ENCODE measurements at regions not wholly inside any gene's neighbourhood (a gene's known extent, or its start where the extent isn't known, plus 50 kb on each side); places are given as distances from the start of the nearest gene placed in this dataset.
"Not testable (repeated sequence)": the region's sequence is repeated elsewhere in the genome, so short reads cannot be mapped to it uniquely, and the experiment has no call there.

DNA sequence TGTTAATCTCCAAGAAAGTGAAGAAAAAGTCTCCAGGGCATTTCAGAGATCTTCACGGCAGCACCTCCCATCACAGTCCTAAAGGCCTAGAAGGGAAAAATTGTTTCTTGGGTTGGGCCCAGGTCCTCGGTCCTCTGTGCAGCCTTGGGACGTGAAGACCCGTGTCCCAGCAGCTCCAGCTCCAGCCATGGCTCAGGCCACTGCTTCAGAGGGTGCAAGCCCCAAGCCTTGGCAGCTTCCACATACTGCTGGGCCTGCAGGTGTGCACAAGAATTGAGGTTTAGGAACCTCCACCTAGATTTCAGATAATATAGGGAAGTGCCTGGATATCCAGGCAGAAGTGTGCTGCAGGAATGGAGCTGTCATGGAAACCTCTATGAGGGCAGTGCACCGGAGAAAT lies 176.2 kb upstream of the ZNF322 start:
- H3K4me3 ChIP-seq; H3K36me3 ChIP-seq (replicated peaks in 1 of 2; ENCODE audit: insufficient read depth in 1 of 2, low read depth in 2 of 2); intact Hi-C loops (cut with DNase I); H3K27me3 ChIP-seq; DNase-seq; ATAC-seq; H3K4me1 ChIP-seq; H3K9me3 ChIP-seq; H3K27ac ChIP-seq: not testable (repeated sequence)
- 85 to 89% methylated on average over 4 to 5 of the region's 5 CpGs for WGBS, 2 donors

DNA sequence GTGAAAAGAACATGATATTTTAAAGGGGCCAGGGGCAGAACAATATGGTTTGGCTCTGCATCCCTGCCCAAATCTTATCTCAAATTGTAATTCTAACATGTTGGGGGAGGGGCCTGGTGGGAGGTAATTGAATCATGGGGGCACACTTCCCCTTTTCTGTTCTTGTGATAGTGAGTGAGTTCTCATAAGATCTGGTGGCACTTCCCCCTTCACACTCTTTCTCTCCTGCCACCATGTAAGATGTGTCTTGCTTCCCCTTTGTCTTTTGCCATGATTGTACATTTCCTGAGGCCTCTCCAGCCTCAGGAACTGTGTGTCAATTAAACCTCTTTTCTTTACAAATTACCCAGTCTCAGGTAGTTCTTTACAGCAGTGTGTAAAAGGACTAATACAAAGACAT lies 177.1 kb upstream of the ZNF322 start:
- H3K27me3 ChIP-seq; ATAC-seq; H3K9me3 ChIP-seq; H3K27ac ChIP-seq; H3K4me3 ChIP-seq; DNase-seq; H3K4me1 ChIP-seq; H3K36me3 ChIP-seq (replicated peaks in 1 of 2; ENCODE audit: insufficient read depth in 1 of 2, low read depth in 2 of 2); intact Hi-C loops (cut with DNase I): not testable (repeated sequence)

DNA sequence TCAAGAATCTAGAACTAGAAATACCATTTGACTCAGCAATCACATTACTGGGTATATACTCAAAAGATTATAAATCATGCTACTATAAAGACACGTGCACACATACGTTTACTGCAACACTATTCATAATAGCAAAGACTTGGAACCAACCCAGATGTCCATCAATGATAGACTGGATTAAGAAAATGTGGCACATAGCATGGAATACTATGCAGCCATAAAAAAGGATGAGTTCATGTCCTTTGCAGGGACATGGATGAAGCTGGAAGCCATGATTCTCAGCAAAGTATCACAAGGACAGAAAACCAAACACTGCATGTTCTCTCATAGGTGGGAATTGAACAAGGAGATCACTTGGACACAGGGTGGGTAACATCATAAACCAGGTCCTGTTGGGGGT lies 185.3 kb upstream of the ZNF322 start:
- WGBS, 2 donors: 86 to 94% methylated on average over 2 of the region's 2 CpGs
- H3K27ac ChIP-seq; H3K4me1 ChIP-seq; H3K4me3 ChIP-seq; H3K27me3 ChIP-seq; DNase-seq; intact Hi-C loops (cut with DNase I); ATAC-seq; H3K36me3 ChIP-seq (replicated peaks in 1 of 2; ENCODE audit: insufficient read depth in 1 of 2, low read depth in 2 of 2); H3K9me3 ChIP-seq: not testable (repeated sequence)

DNA sequence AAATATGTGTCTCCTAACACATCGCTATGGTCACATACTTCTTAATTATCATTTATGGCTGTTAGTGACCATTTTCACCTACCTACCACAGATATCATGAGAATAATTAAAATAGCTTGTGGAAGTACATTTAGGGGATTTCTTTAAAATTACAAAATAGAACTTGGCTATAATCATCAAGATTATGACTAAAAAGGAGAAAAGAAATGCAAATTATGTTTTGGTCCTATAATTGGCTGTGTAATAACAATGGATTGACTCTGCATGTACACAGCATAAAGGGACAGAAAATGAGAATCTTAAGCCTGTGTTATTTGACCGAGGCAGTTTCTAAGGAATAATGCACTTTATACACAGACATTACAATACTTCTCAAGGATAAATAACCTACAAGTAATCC lies 197.7 kb upstream of the ZNF322 start:
- H3K27ac ChIP-seq; H3K4me3 ChIP-seq; H3K9me3 ChIP-seq; H3K27me3 ChIP-seq; ATAC-seq; intact Hi-C loops (cut with DNase I); DNase-seq; H3K4me1 ChIP-seq; H3K36me3 ChIP-seq (replicated peaks in 1 of 2; ENCODE audit: insufficient read depth in 1 of 2, low read depth in 2 of 2): not testable (repeated sequence)
- WGBS, 2 donors: 36 to 60% methylated on average over 1 of the region's 2 CpGs

DNA sequence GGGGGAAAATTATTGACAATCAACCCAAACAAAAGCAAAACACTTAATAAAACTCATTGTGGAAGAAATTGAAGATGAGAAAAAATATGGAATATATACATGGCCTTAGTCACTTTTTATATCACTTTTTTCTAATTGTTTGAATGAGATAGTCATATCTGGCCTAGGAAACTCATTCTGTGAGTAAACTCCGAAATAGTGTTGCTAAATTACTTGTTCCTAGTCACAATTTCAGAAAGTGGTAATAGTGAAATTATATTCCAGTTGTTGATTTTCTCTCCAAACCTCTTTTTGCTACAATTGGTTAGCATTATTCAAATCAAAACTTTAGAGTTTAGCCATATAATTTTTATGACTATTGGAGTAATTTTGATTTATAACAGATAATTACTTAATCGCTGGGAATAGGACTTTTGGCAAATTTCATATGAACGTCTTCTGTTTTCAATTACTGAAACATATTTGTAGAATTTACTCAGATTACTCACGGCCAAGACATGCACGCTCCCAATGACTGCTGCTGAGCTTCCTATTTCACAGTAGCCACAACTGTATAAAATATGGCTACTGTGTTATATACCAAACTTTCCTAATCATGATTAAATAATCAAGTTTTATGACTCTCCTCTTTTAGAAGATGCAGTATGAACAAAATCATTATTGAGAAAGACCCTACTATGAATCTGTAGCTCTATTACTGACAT lies 199.7 kb upstream of the ZNF322 start:
- H3K4me3 ChIP-seq; H3K4me1 ChIP-seq; H3K27ac ChIP-seq; H3K27me3 ChIP-seq; DNase-seq; H3K9me3 ChIP-seq; ATAC-seq; intact Hi-C loops (cut with DNase I); H3K36me3 ChIP-seq (replicated peaks in 1 of 2; ENCODE audit: insufficient read depth in 1 of 2, low read depth in 2 of 2): not testable (repeated sequence)
- WGBS, 2 donors: 84 to 89% methylated on average over 5 of the region's 5 CpGs

DNA sequence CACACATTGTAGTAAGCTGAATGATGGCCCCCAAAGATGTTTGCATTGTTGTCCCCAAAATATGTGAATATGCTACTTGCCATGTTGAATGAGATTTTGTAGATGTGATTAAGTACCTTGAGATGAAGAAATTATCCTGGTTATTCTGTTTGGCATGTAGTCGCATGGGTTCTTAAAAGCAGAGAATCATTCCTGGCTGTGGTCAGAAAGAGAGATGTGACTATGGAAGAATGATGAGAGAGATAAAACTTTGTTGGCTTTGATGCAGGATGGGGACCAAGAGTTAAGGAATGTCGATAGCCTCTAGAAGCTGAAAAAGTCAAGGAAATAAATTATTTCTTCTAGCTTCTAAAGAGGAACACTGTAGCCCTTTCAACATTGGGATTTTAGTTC lies 200.2 kb upstream of the ZNF322 start:
- 75 to 92% methylated on average over 2 of the region's 2 CpGs for WGBS, 2 donors
- ATAC-seq; H3K27ac ChIP-seq; H3K36me3 ChIP-seq (replicated peaks in 1 of 2; ENCODE audit: insufficient read depth in 1 of 2, low read depth in 2 of 2); H3K27me3 ChIP-seq; H3K9me3 ChIP-seq; H3K4me3 ChIP-seq; H3K4me1 ChIP-seq; DNase-seq; intact Hi-C loops (cut with DNase I): not testable (repeated sequence)

DNA sequence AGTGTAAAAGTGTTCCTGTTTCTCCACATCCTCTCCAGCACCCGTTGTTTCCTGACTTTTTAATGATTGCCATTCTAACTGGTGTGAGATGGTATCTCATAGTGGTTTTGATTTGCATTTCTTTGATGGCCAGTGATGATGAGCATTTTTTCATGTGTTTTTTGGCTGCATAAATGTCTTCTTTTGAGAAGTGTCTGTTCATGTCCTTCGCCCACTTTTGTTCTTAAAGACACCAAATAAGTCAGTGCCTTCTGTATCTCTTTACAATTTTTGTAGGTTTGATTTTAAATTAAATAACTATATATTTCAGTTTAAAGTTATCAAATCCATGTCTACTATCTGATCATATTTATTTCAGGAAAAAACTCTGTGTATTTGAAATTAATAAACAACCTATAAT lies 202.4 kb upstream of the ZNF322 start:
- H3K4me3 ChIP-seq; H3K4me1 ChIP-seq; H3K36me3 ChIP-seq (replicated peaks in 1 of 2; ENCODE audit: insufficient read depth in 1 of 2, low read depth in 2 of 2); H3K27me3 ChIP-seq; ATAC-seq; DNase-seq; H3K27ac ChIP-seq; intact Hi-C loops (cut with DNase I); H3K9me3 ChIP-seq: not testable (repeated sequence)
- WGBS, 2 donors: 95 to 100% methylated on average over 1 to 2 of the region's 2 CpGs

DNA sequence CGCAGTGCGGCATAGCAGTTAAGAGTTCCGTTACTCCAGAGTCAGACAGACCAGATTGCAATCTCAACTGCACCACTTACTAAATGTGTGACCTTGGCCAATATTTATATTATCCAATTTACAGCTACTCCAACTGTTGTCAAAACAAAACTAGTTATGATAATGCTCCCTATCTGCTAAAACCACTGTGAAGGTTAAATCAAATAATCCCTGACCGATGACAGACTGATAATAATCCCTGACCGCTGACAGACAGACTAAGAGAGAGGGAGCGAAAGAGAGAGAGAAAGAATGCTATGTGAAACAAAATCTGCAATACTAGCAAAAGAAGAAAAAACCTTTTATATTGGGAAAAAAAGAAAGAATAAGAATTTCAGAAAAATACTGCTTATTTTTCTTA lies 204.1 kb upstream of the ZNF322 start:
- H3K4me1 ChIP-seq; H3K9me3 ChIP-seq; H3K27ac ChIP-seq; DNase-seq; ATAC-seq; H3K27me3 ChIP-seq; intact Hi-C loops (cut with DNase I); H3K4me3 ChIP-seq; H3K36me3 ChIP-seq (replicated peaks in 1 of 2; ENCODE audit: insufficient read depth in 1 of 2, low read depth in 2 of 2): not testable (repeated sequence)
- WGBS, 2 donors: 83 to 86% methylated on average over 6 of the region's 6 CpGs

DNA sequence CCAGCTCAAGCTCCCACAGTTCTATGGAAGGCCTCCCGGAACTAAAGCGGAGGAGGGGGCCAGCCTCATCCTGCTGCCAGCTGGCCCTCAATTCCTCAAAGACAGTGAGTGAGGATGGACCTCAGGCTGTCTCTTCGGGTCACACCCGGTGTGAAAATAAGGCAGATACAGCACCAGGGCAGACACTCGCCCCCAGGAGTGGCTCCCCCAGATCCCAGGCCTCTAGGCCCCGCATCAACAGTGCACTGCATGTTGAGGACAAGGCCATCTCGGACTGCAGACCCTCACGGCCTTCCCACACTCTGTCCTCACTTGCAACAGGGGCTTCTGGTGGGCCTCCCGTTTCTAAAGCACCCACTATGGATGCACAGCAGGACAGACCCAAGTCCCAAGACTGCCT lies 239.2 kb upstream of the ZNF322 start:
- H3K36me3 ChIP-seq (replicated peaks in 1 of 2; ENCODE audit: insufficient read depth in 1 of 2, low read depth in 2 of 2); ATAC-seq; intact Hi-C loops (cut with DNase I); H3K4me1 ChIP-seq; H3K27me3 ChIP-seq; H3K4me3 ChIP-seq; H3K9me3 ChIP-seq; H3K27ac ChIP-seq; DNase-seq: not testable (repeated sequence)
- 87 to 90% methylated on average over 2 to 3 of the region's 9 CpGs for WGBS, 2 donors

DNA sequence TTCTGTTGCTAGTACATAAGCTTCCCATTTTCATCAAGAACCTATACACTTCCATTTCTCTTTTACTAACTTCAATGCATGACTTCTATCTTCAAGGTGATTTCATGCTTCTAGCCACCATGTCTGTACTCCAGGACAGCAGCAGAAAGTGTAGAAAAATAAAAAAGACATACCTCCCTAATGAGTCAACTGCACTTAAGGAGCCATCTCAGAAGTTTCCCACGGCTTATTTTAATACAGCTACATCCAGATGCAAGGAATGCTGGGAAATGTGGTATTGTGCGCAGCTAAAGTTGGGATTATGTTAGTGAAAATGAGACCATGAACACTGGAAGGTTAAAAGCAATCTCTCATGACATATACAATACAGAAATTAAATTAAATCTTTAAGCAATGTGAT lies 264.7 kb upstream of the ZNF322 start:
- DNase-seq; ATAC-seq; H3K36me3 ChIP-seq (replicated peaks in 1 of 2; ENCODE audit: insufficient read depth in 1 of 2, low read depth in 2 of 2); intact Hi-C loops (cut with DNase I); H3K27me3 ChIP-seq; H3K4me1 ChIP-seq; H3K4me3 ChIP-seq; H3K27ac ChIP-seq; H3K9me3 ChIP-seq: not testable (repeated sequence)
- 90 to 94% methylated on average over 2 of the region's 2 CpGs for WGBS, 2 donors

DNA sequence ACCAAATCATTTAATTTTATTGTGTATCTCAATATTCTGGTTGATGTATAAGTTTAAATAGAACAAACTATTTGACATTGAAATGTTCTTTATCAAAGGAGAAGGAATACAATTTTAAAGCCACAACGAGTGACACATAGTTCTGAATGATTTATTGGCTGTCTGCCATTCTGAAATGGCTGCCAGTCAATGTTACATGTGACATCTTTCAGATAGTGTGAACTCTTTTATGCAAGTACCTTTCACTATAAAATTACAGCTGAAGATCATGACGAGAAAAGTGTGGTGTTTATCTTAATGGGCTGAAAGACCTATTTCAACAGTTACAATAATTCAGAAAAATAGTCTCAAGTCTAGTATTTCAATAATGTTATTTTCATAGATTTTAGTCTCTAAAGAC lies 268.6 kb upstream of the ZNF322 start:
- 50 to 53% methylated on average over 1 of the region's 2 CpGs for WGBS, 2 donors
- intact Hi-C loops (cut with DNase I); DNase-seq; H3K9me3 ChIP-seq; H3K27ac ChIP-seq; H3K4me1 ChIP-seq; H3K4me3 ChIP-seq; H3K36me3 ChIP-seq (replicated peaks in 1 of 2; ENCODE audit: insufficient read depth in 1 of 2, low read depth in 2 of 2); H3K27me3 ChIP-seq; ATAC-seq: not testable (repeated sequence)

DNA sequence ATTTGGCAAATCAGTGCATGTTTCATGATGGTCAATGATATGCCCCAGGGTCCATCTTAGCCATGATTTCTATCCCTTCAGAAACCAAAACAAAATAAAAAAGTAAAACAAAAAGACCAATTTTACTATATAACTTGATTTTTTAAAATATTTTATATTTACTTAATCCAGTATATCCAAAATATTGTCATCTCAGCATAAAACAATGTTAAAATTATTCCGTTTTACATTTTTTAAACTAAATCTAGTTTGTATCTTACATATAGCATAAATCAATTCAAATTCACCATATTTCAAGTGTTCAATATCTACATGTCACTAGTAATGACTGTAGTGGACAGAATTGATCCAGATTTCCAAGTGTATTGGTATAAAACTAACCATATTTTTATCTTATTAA lies 277.7 kb upstream of the ZNF322 start:
- H3K4me1 ChIP-seq; intact Hi-C loops (cut with DNase I); ATAC-seq; H3K27me3 ChIP-seq; H3K36me3 ChIP-seq (replicated peaks in 1 of 2; ENCODE audit: insufficient read depth in 1 of 2, low read depth in 2 of 2); DNase-seq; H3K9me3 ChIP-seq; H3K4me3 ChIP-seq; H3K27ac ChIP-seq: not testable (repeated sequence)
- WGBS, 2 donors: 81 to 86% methylated on average over 1 of the region's 1 CpG

Measured in body of pancreas (tissue), 4 donors.